VCaP (cell line): ENCODE measurements at regions not wholly inside any gene's neighbourhood (a gene's known extent, or its start where the extent isn't known, plus 50 kb on each side); places are given as distances from the start of the nearest gene placed in this dataset.

Experiments used
- H3K27ac ChIP-seq: fragments of 450-650 bp; 2 replicates; pipeline ENCODE4 v1.5.1; 2017
- CTCF ChIP-seq: fragments of 450-650 bp; conservative IDR thresholded peaks from 2 replicates; pipeline ENCODE4 v1.5.1; 2017; ENCODE audit warnings: mild to moderate bottlenecking, moderate library complexity

- no peak overlapping the region for H3K27ac ChIP-seq
- TF ChIP-seq CTCF, result no peak
Measured at GRCh38 chr6:156189195-156189594, 588.0 kb upstream of the ARID1B start.

- TF ChIP-seq CTCF, result no peak
- H3K27ac ChIP-seq, result no peak overlapping the region
Measured at GRCh38 chr6:156185113-156185512, 592.1 kb upstream of the ARID1B start.

GRCh38 chr6:156183678-156184077, 593.5 kb upstream of the ARID1B start:
- H3K27ac ChIP-seq, result no peak overlapping the region
- TF ChIP-seq CTCF, result no peak

GRCh38 chr6:156182356-156182755, 594.8 kb upstream of the ARID1B start:
- TF ChIP-seq CTCF, result no peak
- no peak overlapping the region for H3K27ac ChIP-seq

GRCh38 chr6:156181506-156181905, 595.7 kb upstream of the ARID1B start:
- no peak overlapping the region for H3K27ac ChIP-seq
- no peak for TF ChIP-seq CTCF

- H3K27ac ChIP-seq, result peak overlapping the region; percentile 27; the same call in 1 of the 2 replicates
Measured at GRCh38 chr6:156175971-156176421, 601.2 kb upstream of the ARID1B start.

GRCh38 chr6:156175433-156175832, 601.7 kb upstream of the ARID1B start:
- TF ChIP-seq CTCF, result no peak
- H3K27ac ChIP-seq, result no peak overlapping the region

More at GRCh38 chr6:156175971-156176421, 601.2 kb upstream of the ARID1B start:
- TF ChIP-seq CTCF, result peak; percentile 88
